COLO668 (cell line): ENCODE measurements at regions not wholly inside any gene's neighbourhood (a gene's known extent, or its start where the extent isn't known, plus 50 kb on each side); places are given as distances from the start of the nearest gene placed in this dataset.

ENCODE experiments used
- DNase-seq: peaks from one replicate; lab custom pipeline; 2025; ENCODE audit not compliant: unreplicated experiment; lab: John Stamatoyannopoulos, UW

DNA sequence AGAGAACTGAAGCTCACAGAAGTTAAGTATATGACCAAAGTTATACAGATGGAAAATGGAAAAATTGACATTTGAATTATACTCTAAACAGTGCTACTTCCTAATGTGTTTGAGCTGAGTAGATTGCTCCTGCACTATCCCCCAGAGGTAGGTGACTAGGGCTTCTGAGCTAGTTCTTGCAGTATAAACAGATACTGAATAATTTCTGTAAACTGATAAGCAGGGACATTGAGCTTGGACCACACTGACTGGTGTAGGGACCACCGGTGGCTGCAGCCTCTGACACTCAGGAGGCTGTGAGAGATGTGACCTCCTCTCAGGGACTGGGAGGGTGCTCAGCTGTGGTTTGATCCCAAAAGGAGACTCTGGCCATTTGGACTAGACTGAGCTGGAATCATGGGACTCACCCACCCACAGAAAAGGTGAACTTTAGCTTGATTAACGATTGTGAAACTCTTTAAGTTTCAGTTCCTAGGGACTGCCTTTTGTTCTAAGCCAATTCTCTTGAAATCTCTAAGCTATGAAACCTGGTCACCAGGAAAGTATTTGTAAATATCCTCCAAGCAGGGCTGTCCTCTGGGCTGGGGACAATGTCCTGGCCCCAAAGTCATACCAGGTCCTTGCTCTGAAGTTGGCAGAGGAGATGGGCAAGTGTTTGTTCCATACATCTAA lies 291.5 kb downstream of the SEC61B start:
- DNase-seq = no peak

DNA sequence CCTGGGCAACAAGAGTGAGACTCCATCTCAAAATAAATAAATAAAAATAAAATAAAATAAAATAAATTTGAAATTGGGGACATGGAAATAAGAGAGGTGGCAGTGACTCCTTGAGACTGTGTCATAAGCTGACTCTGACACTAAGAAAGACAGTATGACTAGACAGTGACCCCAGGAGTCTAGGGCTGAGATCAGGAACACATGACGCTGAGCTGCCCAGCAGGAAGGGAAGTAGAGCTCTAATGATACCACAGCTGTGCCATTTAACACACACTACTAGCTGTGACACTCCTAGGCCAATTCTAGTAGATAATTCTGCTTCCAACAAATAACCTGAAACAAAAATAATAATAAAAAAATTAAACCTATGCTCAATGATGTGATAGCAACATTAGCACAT lies 293.0 kb downstream of the SEC61B start:
- no peak for DNase-seq

DNA sequence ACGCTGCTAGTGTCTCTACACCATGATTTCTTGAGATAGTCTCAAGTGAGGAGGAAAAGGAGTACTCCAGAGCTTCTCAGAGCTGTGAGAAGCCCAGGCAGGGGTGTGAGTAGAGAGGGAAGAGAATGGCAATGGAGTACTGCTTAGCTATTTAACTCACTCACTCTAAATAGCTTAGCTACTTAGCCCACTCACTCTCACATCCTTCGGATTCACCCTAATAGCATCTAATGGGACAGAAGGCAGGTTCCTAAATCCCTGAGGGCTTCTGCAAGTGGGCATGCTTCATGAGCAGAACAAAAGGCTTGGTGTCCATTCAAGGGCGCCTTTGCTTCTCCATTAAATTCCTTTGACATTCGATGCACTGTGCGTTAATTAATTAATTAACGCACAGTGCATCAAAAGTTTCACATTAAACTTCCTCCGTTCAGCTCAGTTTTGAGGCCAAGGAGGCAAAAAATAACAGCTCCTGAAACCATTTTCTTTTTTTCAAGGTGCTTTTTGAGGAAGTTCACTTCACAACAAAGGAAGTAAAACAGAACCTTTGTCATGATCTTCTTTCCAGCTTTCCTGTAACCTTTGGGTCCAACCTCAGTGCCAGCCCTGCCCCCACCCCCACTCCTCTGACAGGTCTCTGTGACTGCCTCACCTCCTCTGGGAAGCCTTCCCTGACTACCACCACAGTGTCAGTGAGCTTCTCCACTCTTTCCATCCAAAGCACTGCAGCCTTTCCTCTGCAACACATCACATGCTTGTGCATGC lies 294.0 kb downstream of the SEC61B start:
- no peak for DNase-seq

DNA sequence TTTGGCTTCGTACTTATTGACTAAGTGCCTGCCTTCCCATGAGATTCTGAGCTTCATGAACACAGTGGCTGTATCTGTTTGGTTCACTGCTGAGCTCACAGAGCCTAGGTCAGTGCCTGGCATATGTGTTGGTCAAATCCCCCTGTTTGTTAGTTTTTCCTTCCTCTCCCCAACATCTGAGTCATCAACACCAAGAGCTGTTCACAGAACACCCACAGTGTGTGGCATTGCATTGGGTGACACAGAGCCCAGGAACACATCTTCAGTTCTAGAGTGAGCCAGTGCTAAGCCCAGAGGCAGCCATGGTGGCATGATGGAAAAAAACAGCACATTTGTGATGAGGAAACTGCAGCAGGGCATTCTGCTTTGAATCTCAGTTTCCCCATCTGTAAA lies 294.6 kb downstream of the SEC61B start:
- no peak for DNase-seq

DNA sequence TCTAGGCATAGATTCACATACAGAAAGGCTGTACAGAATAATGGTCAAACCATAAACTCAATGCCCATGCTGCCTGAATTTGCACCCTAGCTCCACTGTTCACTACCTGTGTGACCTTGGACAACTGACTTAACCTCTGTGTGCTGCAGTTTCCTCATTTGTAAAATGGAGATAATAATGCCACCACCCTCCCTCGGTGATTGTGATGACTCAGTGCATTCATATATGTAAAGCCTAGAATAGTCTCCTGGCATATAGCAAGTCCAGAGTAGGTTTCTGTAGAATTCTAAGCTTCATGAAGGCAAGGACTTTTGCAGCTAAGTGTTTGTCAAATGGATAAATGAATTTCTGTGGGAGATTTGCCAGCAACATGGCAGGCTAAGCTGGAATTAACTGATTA lies 297.8 kb upstream of the NR4A3 start:
- DNase-seq = no peak

DNA sequence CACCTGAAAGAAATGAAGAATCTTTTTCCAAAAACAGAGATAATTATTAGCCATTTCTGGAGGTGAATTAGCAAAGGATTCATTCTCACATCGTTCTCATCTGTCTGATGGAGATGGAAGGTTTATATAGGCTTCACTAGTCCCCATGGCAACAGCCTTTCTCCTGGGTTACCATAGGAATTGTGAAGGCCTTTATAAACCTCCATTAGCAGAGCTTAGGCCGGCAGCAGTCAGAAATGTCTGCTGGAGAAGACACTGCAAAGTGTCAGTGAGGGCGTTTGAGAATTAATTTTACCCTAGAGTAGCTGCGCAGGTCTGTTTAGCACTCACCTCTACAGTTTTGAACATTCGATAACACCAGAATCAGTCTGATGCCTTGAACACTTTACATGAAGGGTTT lies 290.4 kb upstream of the NR4A3 start:
- no peak for DNase-seq

DNA sequence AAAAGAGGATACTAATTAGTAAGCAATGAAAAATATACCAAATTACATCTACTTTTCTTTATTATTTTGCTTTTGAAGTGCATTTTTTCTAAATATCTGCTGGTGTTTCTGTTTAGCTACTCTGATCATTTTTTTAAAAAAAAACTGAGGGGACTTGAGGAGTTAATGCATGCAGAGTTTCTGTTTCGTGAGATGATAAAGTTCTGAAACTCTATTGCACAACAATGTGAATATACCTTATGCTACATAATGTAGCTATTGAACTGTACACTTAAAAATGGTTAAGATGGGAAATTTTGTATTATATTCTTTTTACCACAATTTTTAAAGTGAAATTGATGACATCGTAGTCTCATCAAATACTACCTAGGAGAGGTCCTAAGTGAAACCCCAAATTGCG lies 288.3 kb upstream of the NR4A3 start:
- DNase-seq = no peak

DNA sequence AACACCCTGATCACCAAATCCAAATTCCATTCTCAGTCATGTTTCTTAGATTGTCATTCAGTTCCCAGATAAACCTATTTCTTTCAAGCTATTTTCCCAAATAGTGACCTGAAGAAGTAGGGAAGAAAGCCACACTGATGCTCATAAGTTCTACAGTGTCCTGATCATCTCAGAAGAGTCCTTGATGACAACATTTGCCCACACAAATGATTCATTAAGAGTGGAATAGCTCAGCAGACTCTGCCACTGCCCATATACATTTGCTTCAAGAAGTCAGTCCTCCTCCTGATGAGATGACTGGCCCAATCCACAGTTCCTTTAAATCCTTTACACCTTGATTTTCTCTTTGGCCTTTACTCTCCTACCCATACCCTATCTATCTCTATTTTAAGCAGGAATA lies 283.7 kb upstream of the NR4A3 start:
- no peak for DNase-seq

DNA sequence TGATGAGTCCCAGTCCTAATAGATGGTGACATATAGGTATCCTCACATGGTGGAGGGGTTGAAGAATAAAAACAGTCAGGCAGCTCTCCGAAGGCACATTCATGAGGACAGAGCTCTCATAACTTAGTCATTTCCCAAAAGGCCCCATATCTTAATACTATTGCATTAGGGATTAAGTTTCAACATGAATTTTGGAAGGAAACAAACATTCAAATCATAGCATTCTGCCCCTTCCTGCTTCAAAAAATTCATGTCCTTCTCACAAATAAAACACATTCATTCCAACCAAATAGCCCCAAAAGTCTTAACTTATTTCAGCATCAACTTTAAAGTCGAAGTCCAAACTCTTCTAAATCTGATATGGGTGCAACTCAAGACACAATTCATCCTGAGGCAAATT lies 277.2 kb upstream of the NR4A3 start:
- no peak for DNase-seq

DNA sequence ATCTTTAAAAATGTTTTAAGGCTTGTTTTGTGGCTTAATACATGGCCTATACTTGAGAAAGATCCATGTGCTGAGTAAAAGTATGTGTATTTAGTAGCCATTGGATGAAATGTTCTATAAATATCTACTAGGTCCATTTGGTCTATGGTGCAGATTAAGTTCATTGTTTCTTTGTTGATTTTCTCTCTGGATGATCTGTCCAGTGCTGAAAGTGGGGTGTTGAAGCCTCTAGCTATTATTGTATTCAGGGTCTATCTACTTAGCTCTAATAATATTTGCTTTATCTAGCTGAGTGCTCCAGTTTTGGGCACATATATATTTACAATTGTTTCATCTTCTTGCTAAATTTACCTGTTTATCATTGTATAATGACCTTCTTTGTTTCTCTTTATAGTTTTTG lies 272.2 kb upstream of the NR4A3 start:
- DNase-seq = no peak

DNA sequence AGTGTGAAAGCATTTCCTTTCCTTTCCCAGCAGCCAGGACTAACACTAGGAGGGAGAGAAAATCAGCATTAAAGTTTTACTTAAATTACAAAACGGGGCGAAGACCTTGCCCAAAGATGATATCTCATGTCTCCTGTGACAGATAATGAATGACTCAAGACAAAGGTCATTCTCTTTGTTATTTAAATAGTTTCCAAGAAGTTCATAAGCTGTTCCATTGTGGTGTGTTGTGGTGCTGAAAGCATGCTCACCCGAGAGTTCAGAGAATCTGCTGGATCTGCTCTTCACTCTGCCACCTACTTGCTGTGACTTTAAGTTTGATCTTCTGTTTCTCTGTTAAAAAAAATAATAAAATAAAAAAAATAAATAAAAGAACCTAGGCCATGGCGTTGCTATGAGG lies 265.9 kb upstream of the NR4A3 start:
- no peak for DNase-seq

DNA sequence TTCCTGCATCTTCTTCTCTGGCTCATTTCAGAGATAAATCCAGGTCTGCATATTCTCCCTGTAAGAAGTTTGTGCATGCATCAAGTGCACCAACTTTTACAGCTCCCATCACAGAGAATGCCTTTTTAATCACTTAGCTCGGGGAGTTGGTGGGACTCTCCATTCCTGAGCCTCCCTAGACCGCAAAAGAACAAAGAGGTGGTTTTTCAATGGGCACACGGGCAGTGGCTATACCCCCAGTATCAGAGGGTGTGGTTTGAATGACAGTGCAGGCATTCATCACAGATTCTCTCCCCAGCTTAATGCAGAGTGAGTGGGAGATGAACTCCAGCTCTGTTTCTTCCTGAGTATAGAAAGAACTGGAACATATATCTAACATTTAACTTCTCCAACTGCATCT lies 264.7 kb upstream of the NR4A3 start:
- DNase-seq = no peak

DNA sequence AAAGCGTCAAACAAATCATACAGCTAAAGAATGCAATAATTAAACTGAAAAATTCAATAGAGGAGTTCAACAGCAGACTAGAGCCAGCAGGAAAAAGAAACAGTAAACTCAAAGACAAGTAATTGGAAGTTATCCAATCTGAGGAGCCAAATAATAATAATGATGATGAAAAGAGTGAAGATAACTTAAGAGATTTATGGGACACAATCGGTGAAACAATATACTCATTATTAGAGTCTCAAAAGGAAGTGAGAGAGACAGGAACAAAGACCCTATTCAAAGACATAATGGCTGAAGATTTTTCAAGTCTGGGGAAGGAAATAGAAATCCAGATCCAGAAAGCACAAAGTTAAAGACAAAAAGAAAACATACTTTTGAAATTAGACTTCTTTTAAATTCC lies 263.9 kb upstream of the NR4A3 start:
- no peak for DNase-seq

DNA sequence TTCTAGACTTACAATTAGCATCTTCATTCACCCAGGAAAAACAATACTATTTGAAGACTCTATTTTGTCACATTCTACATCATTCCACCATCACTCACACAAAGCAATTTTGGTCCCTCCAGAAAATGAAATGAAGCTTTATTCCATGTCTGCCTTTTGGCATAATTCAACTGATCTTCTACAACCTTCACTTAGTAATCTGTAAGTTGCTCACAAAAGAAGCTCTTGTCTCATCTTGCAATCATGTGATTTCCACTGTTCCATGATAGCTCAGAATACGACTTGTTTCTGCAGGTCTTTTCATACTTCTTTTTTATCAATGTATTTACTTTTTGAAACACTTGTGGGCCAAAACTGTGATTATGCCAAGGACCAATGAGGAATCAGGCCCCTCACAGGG lies 261.9 kb upstream of the NR4A3 start:
- DNase-seq = no peak

DNA sequence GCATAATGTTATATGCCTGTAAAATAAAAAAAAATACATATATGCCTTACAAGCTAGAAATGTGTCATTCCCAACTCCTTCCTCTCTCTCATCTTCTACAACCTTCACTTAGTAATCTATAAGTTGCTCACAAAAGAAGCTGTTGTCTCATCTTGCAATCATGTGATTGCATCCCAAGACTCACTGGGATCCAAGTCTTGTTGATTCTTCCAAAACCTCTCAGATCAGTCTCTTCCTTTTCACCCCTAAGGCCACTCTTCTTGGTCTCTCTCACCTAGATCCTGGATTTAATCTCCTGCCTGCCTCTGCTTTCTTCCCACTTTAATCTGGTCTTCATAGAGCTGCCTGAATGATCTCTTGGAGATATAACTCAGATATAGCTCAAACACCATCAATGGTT lies 261.1 kb upstream of the NR4A3 start:
- DNase-seq = no peak

DNA sequence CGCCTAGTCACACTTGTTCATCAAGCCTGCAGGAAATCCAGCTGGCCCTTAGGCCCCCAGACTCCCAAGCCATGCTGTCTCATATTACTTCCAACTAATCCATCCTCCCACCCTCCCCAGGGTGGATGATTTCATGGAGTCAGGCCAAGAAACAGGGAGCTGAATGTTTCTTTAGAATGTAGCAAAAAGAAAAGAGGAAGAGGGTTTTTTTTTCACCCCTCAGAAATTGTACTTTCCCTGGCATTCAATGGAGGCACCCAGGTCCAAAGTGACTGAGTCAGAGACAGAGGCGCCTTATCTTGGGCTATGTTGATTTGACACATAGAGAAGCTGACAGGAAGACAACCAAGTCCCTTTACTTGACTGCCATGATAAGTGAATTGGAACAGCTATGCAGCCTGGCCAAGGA lies 260.2 kb upstream of the NR4A3 start:
- DNase-seq = no peak

DNA sequence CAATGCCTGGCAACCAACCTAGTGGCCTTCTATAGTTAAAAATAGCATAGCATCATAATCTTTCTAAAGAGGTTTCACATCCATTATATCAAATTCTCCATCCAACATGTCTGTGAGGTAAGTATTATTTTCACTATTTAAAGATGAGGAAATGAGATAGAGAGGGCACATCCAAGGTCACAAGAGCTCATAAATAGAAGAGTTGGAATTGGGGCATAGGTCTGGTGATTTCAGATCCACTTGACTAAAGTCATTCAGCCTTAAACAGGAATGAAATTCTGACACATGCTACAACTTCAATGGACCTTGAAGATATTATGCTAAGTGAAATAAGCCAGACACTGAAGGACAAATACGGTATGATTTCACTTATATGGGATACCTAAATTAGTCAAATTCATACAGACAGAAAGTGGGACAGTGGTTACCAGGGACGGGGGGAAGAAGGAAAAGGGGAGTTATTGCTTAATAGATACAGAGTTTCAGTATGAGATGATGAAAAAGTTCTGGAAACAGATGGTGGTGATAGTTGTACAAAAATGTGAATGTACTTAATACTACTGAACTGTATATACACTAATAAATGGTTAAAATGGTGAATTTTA lies 259.6 kb upstream of the NR4A3 start:
- no peak for DNase-seq

DNA sequence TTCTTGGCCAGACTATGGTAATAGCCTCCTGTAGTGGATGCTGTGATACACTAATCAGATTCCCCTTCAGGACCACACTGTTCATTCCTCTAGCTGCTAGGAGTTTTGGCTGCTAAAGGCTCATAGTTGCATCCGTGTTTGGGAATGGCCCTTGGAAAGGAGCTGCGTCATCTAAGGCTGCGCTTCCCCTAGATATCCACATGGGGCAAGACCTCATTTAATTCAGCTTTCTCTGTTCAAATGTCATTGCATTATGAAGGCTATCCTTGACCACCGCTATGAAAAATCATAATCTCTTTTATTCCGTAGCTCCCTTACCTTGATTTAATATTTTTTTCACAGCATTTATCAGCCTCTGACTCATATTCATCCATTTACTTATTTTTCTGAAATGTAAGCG lies 258.3 kb upstream of the NR4A3 start:
- DNase-seq = no peak

DNA sequence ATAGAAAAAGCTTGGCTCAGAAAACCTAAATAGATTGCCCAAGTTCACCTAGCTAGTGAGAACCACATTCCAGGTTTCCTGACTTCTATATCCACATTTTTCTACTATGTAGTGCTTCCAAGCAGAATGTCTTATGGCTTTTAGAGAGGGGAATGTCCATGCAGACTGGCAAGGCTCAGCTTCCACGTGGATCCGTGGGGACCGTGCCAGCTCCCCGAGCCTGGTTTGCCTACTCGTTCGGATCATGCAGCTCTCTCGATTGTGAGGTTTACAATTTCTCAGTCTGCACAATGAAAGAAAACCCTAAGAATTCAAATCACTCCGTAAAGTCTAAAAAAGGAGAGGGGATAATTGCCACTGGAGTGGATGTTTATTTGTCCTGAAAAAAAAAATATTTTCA lies 256.5 kb upstream of the NR4A3 start:
- DNase-seq = no peak

DNA sequence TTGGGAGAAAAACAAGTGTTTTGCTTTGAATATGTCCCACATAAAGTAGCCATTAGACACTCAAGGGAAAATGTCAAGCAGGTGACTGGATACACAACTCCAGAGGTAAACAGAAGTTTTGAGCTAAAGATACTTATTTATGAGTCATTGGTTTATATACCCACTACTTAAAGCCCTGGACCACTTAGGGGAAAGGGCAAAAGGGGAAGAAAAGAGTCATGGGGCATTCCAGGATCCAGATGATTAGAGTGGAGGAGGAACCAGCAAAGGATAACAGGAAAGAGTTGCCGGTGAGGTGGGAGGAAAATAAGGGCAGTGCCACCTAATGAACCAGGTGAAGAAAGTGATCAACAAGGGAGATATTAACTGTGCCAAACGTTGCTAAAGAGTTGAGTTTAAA lies 254.2 kb upstream of the NR4A3 start:
- no peak for DNase-seq

DNA sequence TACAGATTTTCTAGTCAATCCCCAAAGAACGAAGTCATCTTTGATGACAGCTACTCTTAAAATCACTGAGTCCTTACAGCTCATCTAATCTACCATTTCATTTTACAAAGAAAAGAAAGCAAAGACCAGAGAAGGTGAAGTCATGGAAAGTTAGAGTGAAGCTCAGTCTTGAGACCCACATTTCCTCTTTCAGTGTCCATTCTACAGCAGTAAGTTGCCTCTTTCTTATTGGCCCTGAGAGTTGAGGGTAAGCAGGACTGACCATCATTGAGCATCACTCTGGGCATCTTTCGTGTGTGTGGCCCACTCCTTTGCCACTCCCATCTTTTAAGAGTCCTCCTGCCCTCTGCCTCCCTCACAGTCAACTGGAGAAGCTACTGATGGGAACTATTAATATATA lies 251.8 kb upstream of the NR4A3 start:
- DNase-seq = no peak

DNA sequence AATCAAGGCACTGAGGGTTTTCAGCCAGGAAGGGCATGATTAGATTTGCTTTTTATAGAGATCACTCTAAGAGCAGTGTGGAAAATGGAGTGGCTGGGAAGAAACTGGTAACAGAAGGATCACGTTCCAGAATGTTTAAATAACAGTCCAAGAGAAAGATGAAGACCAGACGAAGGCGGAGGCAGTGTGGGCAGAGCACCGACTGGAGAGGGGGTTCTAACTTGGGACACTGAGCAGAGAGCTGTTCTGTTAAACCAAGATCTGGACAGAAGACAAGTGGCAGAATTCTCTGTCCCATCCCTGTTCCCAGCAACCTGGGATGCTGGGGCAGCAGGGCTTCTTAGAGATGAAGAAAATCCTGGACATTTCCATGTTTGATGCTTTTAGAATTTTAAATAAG lies 249.1 kb upstream of the NR4A3 start:
- no peak for DNase-seq

DNA sequence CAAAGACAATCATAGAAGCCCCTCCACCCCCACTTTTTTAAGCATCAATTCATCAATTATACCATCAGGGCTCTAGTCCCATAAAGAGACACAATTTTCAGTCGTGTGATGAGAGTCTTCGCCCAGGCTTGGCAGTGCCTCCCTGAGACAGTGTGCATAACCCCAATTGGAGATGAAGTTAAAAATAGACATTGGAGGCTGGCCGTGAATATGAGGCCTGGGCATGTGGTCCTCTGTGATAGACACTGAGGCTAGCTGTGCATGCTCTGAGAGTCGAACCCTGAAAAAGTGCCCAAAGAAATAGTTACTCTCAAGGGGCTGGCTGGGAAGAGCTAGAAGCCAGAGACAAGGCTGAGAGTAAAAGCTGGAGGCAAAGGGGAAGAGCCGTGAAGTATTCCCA lies 248.6 kb upstream of the NR4A3 start:
- no peak for DNase-seq
